Astrocyte (in vitro differentiated cells and primary cell): ENCODE measurements at regions not wholly inside any gene's neighbourhood (a gene's known extent, or its start where the extent isn't known, plus 50 kb on each side); places are given as distances from the start of the nearest gene placed in this dataset.

ENCODE experiments used
- DNase-seq: peaks from one replicate; pipeline ENCODE4 v3.0.0-alpha.2; 2010; ENCODE audit warnings: low read depth
- FAIRE-seq: peaks from 2 replicates; lab custom pipeline; 2011; peaks lifted over from hg19 to GRCh38; lab: Jason Lieb, UNC
- H2AFZ ChIP-seq: 2 replicates; pipeline ENCODE4 v1.6.0; 2012; ENCODE audit warnings: low read depth, low read length, inconsistent platforms
- H3K27ac ChIP-seq: 2 replicates; pipeline ENCODE4 v1.5.1; 2011; ENCODE audit warnings: low read depth, low read length, inconsistent platforms
- H3K27me3 ChIP-seq: 2 replicates; pipeline ENCODE4 v1.6.0; 2011; ENCODE audit warnings: low read length, inconsistent platforms; ENCODE audit not compliant: insufficient read depth
- H3K36me3 ChIP-seq: 2 replicates; pipeline ENCODE4 v1.5.1; 2011; ENCODE audit warnings: low read length, inconsistent platforms; ENCODE audit not compliant: insufficient read depth
- H3K4me1 ChIP-seq: 2 replicates; pipeline ENCODE4 v1.5.1; 2011; ENCODE audit warnings: low read length, inconsistent platforms; ENCODE audit not compliant: insufficient read depth
- H3K4me2 ChIP-seq: 2 replicates; pipeline ENCODE4 v1.6.0; 2012; ENCODE audit warnings: low read length, inconsistent platforms
- H3K4me3 ChIP-seq: 2 replicates; pipeline ENCODE4 v1.5.1; 2011; ENCODE audit warnings: low read depth, mild to moderate bottlenecking, low read length, inconsistent platforms; ENCODE audit not compliant: insufficient read depth
- H3K79me2 ChIP-seq: 2 replicates; pipeline ENCODE4 v1.6.0; 2012; ENCODE audit warnings: mild to moderate bottlenecking, low read length, inconsistent platforms; ENCODE audit not compliant: insufficient read depth
- H3K9ac ChIP-seq: 2 replicates; pipeline ENCODE4 v1.6.0; 2012; ENCODE audit warnings: mild to moderate bottlenecking, low read length, inconsistent platforms
- H3K9me3 ChIP-seq: 2 replicates; pipeline ENCODE4 v1.5.1; 2012; ENCODE audit warnings: low read depth, mild to moderate bottlenecking, low read length, inconsistent platforms; ENCODE audit not compliant: insufficient read depth
- H4K20me1 ChIP-seq: 2 replicates; pipeline ENCODE4 v1.6.0; 2012; ENCODE audit warnings: low read length, inconsistent platforms; ENCODE audit not compliant: insufficient read depth
- H3K27ac Mint-ChIP-seq: one replicate; pipeline ENCODE4 v1.8.0; 2021; ENCODE audit warnings: mild to moderate bottlenecking, mixed read lengths; ENCODE audit not compliant: unreplicated experiment
- H3K27me3 Mint-ChIP-seq: one replicate; pipeline ENCODE4 v1.8.0; 2021; ENCODE audit warnings: low read depth, mixed read lengths; ENCODE audit not compliant: unreplicated experiment
- H3K36me3 Mint-ChIP-seq: one replicate; pipeline ENCODE4 v1.8.0; 2021; ENCODE audit warnings: low read depth, mixed read lengths; ENCODE audit not compliant: unreplicated experiment
- H3K4me1 Mint-ChIP-seq: one replicate; pipeline ENCODE4 v1.8.0; 2021; ENCODE audit warnings: low read depth, mixed read lengths; ENCODE audit not compliant: unreplicated experiment
- H3K4me3 Mint-ChIP-seq: one replicate; pipeline ENCODE4 v1.8.0; 2021; ENCODE audit warnings: mild to moderate bottlenecking, moderate library complexity, mixed read lengths; ENCODE audit not compliant: unreplicated experiment
- H3K9me3 Mint-ChIP-seq: one replicate; pipeline ENCODE4 v1.8.0; 2021; ENCODE audit warnings: mild to moderate bottlenecking, mixed read lengths; ENCODE audit not compliant: unreplicated experiment
- EZH2 ChIP-seq: IDR thresholded peaks from 2 replicates; pipeline ENCODE4 v1.6.1; 2012; ENCODE audit warnings: mild to moderate bottlenecking, low read length, inconsistent platforms; ENCODE audit not compliant: insufficient read depth
- TF ChIP-seq, protein P1 (sequence below): IDR thresholded peaks from 2 replicates; pipeline ENCODE4 v1.5.1; 2011; ENCODE audit warnings: low read depth, mild to moderate bottlenecking, inconsistent platforms, low read length, moderate library complexity; ENCODE audit not compliant: insufficient read depth

DNA sequence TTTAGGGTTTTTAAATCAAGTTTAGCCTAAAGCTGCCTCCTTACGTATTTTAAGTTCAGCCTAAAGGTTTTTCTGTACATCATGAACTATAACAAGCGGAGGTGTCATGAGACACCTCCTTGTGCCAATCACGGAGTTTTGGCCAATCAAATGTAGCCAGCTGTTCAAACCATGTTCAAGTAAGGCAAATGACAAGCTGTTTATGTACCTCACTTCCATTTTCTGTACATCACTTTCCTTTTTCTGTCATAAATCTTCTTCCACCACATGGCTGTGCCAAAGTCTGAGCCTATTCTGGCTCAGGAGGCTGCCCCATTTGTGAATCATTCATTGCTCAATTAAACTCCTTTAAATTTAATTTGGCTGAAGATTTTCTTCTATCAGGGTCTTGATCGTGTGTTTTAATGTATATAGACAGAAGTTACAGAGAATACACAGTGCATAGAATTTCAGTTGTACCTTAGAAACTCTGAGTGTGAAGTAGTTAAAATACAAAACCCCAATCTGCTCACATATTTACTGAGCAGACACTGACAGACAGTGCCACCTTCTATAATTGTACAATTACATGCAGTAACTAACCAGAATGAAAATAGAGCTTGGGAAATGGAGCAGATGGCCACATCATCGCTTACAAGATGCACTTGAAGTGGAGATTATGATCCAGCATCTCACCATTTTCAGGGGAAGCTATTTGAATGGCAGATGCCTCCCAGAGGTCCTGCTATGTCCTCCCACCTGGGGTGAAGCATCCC lies 76.9 kb upstream of the LANCL2 start:
- no peaks in the 10 kb centered on the region for H3K36me3 Mint-ChIP-seq
- Histone ChIP-seq H3K4me3 (no peak overlapping the region), H3K36me3 (no peaks in the 10 kb centered on the region), H3K27me3 (peaks cover 33% of the 10 kb centered on the region), H3K79me2 (no peaks in the 10 kb centered on the region), H3K4me2 (no peak overlapping the region), H2AFZ (no peak overlapping the region), H3K9ac (no peak overlapping the region), H3K4me1 (no peaks in the 10 kb centered on the region), H3K27ac (no peak overlapping the region), H4K20me1 (no peaks in the 10 kb centered on the region), H3K9me3 (no peaks in the 10 kb centered on the region)
- no peak for FAIRE-seq
- no peaks in the 10 kb centered on the region for H3K4me1 Mint-ChIP-seq
- H3K27ac Mint-ChIP-seq, result no peak overlapping the region
- H3K27me3 Mint-ChIP-seq, result peaks cover 34% of the 10 kb centered on the region
- DNase-seq, result no peak
- TF ChIP-seq EZH2, result no peak
- TF ChIP-seq, protein P1, sequence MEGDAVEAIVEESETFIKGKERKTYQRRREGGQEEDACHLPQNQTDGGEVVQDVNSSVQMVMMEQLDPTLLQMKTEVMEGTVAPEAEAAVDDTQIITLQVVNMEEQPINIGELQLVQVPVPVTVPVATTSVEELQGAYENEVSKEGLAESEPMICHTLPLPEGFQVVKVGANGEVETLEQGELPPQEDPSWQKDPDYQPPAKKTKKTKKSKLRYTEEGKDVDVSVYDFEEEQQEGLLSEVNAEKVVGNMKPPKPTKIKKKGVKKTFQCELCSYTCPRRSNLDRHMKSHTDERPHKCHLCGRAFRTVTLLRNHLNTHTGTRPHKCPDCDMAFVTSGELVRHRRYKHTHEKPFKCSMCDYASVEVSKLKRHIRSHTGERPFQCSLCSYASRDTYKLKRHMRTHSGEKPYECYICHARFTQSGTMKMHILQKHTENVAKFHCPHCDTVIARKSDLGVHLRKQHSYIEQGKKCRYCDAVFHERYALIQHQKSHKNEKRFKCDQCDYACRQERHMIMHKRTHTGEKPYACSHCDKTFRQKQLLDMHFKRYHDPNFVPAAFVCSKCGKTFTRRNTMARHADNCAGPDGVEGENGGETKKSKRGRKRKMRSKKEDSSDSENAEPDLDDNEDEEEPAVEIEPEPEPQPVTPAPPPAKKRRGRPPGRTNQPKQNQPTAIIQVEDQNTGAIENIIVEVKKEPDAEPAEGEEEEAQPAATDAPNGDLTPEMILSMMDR, result no peak
- no peak overlapping the region for H3K4me3 Mint-ChIP-seq
- H3K9me3 Mint-ChIP-seq, result no peaks in the 10 kb centered on the region

DNA sequence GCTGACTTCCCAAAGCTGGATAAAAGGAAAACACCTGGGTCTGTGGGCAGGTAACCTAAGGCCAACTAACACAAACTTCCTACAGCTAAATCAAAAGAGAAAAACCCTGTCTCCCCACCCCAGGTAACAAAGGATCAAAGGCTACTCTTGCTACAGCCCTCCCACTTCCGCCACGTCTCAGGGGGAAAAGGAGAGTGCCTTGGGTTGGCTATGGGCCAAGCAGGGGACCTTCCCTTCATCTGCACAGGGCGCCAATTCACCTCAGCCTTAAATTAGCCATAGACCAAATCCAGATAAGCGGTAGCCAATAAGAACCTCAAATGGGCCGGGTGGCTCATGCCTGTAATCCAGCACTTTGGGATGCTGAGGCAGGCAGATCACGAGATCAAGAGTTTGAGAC lies 69.1 kb upstream of the LANCL2 start:
- H4K20me1 ChIP-seq, result no peaks in the 10 kb centered on the region
- H3K9ac ChIP-seq, result no peak overlapping the region
- no peak overlapping the region for H3K4me3 ChIP-seq
- DNase-seq (no peak), FAIRE-seq (no peak)
- no peak overlapping the region for H2AFZ ChIP-seq
- Mint-ChIP-seq H3K4me3 (no peak overlapping the region), H3K36me3 (no peaks in the 10 kb centered on the region), H3K9me3 (peaks cover 2% of the 10 kb centered on the region), H3K27me3 (peaks cover 27% of the 10 kb centered on the region), H3K4me1 (no peaks in the 10 kb centered on the region), H3K27ac (no peak overlapping the region)
- no peaks in the 10 kb centered on the region for H3K79me2 ChIP-seq
- H3K9me3 ChIP-seq, result no peaks in the 10 kb centered on the region
- no peak for TF ChIP-seq EZH2
- TF ChIP-seq, protein P1, result no peak
- peaks cover 12% of the 10 kb centered on the region for H3K27me3 ChIP-seq
- no peak overlapping the region for H3K27ac ChIP-seq
- H3K4me2 ChIP-seq, result no peak overlapping the region
- no peaks in the 10 kb centered on the region for H3K36me3 ChIP-seq
- no peaks in the 10 kb centered on the region for H3K4me1 ChIP-seq

DNA sequence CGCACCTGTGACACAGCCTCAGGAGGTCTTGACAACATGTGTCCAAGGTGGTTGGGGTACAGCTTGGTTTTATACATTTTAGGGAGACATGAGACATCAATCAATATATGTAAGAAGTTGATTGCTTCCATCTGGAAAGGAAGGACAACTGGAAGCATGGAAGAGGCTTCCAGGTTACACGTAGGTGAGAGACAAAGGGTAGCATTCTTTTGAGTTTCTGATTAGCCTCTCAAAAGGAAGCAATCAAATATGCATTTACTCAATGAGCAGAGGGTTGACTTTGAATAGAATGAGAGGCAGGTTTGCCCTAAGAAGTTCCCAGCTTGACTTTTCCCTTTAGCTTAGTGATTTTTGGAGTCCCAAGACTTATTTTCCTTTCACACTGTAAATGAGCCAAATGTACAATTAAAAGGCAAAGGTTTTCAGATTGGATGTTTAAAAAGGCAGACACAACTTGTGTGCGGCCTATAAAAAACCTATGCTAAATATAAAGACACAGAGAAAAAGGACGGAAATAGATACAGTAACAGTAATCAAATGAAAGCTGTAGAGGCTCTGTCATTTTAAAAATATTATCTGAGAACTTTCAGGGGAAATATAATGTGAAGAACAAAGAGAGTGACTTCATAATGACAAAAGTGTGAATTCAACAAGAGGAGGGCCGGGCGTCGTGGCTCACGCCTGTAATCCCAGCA lies 65.7 kb upstream of the LANCL2 start:
- Histone ChIP-seq H3K4me1 (no peaks in the 10 kb centered on the region), H3K27ac (no peak overlapping the region), H3K4me3 (no peak overlapping the region), H2AFZ (no peak overlapping the region), H3K79me2 (no peaks in the 10 kb centered on the region), H3K9me3 (no peaks in the 10 kb centered on the region), H3K4me2 (no peak overlapping the region), H4K20me1 (no peaks in the 10 kb centered on the region), H3K9ac (no peak overlapping the region), H3K36me3 (no peaks in the 10 kb centered on the region), H3K27me3 (peaks cover 7% of the 10 kb centered on the region)
- H3K27me3 Mint-ChIP-seq, result peaks cover 8% of the 10 kb centered on the region
- peaks cover 7% of the 10 kb centered on the region for H3K4me1 Mint-ChIP-seq
- H3K9me3 Mint-ChIP-seq, result peaks cover 2% of the 10 kb centered on the region
- TF ChIP-seq EZH2, result no peak
- TF ChIP-seq, protein P1, result no peak
- no peak overlapping the region for H3K4me3 Mint-ChIP-seq
- FAIRE-seq, result no peak
- H3K27ac Mint-ChIP-seq, result no peak overlapping the region
- H3K36me3 Mint-ChIP-seq, result no peaks in the 10 kb centered on the region
- no peak for DNase-seq
